Fibroblast of pulmonary artery (primary cell): ENCODE measurements at regions not wholly inside any gene's neighbourhood (a gene's known extent, or its start where the extent isn't known, plus 50 kb on each side); places are given as distances from the start of the nearest gene placed in this dataset.
"Not testable (repeated sequence)": the region's sequence is repeated elsewhere in the genome, so short reads cannot be mapped to it uniquely, and the experiment has no call there.

Experiments
- DNase-seq: peaks from one replicate; pipeline ENCODE4 v3.0.0-alpha.2; 2010; ENCODE audit warnings: low read depth
- H3K4me3 ChIP-seq: replicated peaks from 2 replicates; pipeline ENCODE4 v1.5.1; 2011; ENCODE audit warnings: low read depth, mild to moderate bottlenecking, control low read depth, low read length, moderate library complexity
- CTCF ChIP-seq: IDR thresholded peaks from 2 replicates; pipeline ENCODE4 v1.5.1; 2011; ENCODE audit warnings: mild to moderate bottlenecking, control low read depth, low read length, inconsistent platforms; ENCODE audit errors: missing control alignments

GRCh38 chr1:213586587-213586972 lies 401.2 kb upstream of the PROX1 start:
- H3K4me3 ChIP-seq = no peak overlapping the region
- no peak for DNase-seq
- TF ChIP-seq CTCF = no peak

DNA sequence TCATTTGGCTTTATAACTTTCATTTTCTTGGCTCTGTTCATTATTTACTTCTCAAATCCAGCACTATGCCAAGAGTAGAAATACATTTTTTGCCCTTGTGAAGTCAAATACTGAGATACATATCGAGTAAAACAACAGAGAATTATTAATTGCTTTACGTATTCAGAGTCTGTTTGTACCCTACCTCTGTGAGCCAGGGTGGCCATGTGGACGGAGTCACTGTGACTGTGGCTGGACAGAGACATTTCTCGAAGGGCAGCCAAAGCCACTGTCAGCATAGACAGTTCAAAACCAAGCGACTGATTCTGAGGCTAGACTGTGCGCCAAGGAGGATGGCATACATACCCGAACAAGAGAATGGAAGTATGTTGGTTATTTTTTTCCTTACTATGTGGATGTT lies 391.0 kb upstream of the PROX1 start:
- DNase-seq = no peak
- no peak overlapping the region for H3K4me3 ChIP-seq
- TF ChIP-seq CTCF = no peak

GRCh38 chr1:213598263-213598662 lies 389.5 kb upstream of the PROX1 start:
- H3K4me3 ChIP-seq = no peak overlapping the region
- TF ChIP-seq CTCF = no peak
- DNase-seq = no peak

GRCh38 chr1:213600879-213601278 lies 386.9 kb upstream of the PROX1 start:
- no peak for TF ChIP-seq CTCF
- H3K4me3 ChIP-seq = no peak overlapping the region
- no peak for DNase-seq

DNA sequence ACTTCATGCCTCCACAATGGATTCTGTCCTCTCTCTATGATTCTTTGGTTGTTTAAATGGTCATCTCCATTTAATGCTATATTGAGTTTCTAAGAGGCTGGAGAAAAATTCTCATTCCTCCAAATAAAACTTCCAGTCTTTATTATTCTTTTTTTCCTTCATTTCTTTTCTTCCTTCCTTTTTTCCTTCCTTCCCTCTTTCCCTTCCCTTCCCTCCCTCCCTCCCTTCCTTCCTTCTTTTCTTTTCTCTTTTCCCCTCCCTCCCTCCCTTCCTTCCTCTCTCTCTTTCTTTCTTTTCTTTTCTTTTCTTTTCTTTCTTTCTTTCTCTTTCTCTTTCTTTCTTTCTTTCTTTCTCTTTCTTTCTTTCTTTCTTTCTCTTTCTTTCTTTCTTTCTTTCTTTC lies 386.1 kb upstream of the PROX1 start:
- DNase-seq, H3K4me3 ChIP-seq: not testable (repeated sequence)

GRCh38 chr1:213602796-213603486 lies 384.8 kb upstream of the PROX1 start:
- no peak overlapping the region for H3K4me3 ChIP-seq
- no peak for TF ChIP-seq CTCF
- DNase-seq = no peak

DNA sequence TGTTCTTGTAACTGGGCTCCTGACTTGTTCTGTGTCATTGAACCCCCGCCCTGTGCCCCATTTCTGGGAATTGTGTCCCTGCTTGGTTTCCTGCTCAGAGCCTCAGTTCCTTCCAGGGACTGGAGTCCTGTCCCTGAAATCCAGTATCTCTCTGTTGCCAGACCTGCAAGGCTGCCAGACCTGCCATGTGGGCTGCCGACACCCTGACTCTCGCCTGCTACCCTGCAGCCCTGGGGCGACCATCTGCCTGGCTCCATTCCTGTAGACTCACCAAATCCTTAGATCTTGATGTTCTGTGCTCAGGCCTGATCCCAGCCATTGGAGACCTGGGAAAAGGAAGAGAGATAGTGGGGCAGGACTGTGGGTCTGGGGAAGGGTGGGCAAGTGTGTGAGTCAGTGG lies 383.3 kb upstream of the PROX1 start:
- H3K4me3 ChIP-seq = no peak overlapping the region
- no peak for DNase-seq
- no peak for TF ChIP-seq CTCF
